Stimulated activated CD4-positive, alpha-beta T cell treated with anti-CD3 and anti-CD28 coated beads, TNF-alpha, amount 100 ng/mL, for 4 hours (primary cell): ENCODE measurements at regions not wholly inside any gene's neighbourhood (a gene's known extent, or its start where the extent isn't known, plus 50 kb on each side); places are given as distances from the start of the nearest gene placed in this dataset.

ENCODE experiments used
- DNase-seq, 3 experiments: peaks; one replicate each; pipeline ENCODE4 v3.0.0-alpha.2; 2020; ENCODE audit warnings: low read depth in 3 of 3

DNA sequence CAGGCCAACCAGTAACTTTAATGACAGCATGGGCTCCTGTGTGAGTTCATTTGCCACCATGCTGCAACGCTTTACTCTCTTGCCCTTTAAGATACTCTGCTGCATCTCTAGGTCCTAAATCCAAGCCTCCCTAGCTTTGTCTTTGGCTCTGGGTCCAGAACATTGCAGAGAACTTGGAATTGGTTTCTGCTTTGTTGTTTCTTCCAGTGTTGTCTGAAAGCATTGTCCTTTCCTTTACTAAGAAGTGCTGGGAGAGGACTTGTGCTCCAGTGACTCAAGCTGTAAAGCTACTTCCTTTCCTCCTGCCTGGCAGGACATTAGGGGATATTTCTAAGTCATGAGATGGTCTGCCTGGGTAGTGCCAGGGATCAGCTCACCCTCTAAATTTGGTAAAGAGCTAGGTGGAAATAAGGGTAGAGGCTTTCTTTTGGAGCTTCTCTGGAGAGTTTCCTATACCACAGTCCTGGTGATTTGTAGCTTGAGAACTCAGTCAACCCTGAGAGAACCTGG, 202.5 kb upstream of the CADM1 start:
- no peak for DNase-seq

DNA sequence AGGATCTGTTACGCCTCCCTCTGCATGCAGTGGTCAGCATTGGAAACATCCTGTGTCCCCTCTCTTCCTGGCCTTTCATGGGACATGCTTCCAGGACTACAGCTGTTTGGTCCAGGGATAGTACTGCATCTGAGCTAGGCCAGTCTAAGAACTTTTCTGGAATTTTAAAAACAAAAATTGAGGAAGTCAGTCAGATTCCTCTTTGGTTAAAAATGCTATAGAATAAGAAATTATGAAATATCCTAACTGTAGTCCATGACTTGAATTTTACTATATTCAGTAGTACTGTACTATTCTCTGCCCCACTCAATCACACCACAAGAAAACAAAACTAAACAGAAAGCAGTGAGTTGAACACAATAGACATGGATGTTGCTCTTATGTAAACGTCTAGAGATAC, 201.0 kb upstream of the CADM1 start:
- no peak for DNase-seq

DNA sequence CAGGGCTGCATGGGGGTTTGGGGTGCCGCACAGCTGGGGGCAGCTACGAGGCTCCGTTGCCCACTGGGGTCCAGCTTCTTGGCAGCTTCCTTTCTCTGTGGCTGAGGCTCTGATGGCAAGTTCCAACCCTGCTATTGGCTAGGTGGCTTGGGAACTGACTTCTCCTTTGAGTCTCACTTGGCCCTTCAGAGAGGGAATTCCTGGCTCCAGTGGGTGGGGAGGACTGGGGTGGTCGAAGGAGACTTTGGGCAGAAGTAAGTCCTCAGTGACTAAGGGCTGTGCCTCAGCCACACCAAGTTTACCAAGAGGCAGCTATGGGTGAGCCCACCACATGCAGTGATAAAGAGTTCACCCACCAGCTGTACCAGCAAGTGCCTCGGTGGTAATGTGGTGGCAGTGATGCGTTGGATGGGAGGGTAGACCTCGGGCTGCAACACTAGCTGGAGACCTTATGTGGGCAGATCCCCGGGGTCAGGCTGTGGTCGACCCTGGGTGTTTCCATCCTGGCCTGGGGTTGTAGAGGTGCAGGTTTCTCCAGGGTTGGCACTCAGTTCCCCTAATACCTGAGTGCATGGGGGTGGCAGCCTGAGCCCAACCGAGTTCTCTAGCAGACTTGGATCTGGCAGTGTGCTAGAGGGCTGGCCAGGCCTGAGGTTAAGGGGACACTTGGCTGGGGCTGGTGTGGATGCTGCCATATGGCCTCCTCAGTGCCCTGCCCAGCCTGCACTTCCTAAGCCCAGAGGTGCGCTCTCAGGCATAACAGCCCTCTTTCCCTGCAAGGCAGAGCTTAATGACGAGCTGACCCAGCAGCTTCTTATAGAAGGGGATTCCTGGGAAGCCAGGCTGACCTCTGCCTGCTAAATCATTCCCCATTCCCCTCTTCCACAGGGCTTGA, 197.0 kb upstream of the CADM1 start:
- no peak for DNase-seq

DNA sequence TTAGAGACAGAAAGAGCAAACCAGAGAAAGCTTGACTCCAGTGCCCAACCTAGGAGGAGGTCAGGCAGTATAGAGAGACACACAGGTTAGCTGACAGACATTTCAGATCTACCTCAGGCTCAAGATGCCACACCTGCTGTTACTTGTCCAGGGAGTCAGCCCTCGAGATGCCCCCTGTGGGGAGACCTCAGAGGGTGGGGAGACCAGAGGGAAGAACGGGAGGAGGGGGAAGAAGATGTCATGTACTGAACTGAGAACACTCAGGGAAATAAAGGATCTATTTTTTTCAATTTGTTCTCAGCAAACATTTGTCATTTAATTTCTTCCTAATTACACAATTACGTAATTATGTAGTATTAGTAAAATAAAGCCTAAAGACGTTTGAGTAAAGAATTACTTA, 196.3 kb upstream of the CADM1 start:
- DNase-seq = no peak

DNA sequence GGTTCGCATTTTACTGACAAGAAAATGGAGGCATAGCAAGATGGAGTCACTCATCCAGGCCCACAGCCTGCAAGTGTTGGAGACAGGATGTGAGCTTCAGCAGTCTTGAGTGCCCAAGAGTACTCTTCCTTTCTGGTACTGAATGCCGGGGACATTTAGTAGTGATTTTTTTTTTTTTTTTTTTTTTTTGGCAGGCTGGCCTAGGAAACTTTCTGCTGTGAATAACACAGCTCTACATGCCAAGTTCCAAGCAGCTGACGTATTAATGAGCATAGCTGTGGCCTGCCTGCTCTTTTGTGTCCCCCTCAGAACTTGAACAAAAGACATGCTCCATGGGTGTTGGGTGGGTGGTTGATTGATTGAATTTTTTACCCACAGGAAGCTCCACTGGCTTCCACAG, 195.5 kb upstream of the CADM1 start:
- DNase-seq = no peak

DNA sequence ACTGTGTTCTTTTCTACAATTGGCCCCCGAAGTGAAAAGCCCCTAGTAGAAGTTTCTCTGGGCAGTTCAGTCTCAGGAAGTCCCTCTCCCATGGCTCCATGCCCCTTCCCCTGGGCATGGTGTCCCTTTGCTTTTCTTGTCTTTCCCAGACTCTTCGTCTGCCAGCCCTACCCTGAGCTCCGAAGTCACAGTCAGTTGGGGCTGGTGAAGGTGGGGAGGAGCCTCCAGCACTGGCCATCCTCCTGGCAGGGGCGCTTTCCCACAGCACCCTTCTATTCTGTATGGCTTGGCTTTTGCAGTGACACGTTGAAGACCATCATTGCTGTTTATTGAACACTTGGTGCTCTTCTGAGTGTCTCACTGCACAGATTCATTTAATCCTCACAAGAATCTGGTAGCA, 195.1 kb upstream of the CADM1 start:
- DNase-seq = no peak

DNA sequence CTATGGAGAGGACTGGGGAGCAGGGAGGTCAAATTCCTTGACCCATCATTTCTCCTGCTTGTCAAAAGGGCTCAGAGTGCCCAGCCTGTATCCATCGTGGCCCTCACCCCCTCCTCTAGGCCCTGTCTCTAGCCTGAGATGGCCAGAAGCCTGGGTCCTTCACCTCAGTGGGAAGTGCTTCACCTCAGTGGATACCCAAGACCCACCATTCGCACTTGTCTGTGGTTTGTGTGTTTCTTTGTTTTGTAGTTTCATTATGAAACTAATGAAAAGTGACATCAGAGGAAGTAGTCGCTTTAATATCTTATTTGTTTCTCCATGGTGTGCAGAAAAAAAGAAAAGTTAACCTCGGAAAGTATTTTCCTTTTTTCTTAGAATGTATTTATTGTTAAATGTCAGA, 194.0 kb upstream of the CADM1 start:
- DNase-seq = no peak

DNA sequence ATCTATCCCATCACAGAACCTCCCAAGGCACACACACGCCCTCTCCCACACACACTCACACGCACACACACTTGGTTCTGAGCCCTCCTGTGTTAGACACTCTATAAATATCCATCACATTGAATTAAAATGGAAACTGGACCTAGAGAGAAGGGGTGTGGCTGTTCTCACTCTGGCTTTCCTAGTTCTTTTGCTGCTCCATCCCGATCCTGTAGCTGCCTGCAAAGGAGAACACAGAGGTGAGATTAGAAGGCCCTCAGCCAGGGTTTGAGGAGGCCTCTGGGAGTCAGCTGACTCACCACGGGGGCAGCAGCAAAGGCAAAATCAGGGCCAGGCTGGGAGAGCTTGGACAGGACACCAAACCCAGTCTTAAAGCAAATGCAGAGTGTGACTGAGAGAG, 192.3 kb upstream of the CADM1 start:
- DNase-seq = no peak

DNA sequence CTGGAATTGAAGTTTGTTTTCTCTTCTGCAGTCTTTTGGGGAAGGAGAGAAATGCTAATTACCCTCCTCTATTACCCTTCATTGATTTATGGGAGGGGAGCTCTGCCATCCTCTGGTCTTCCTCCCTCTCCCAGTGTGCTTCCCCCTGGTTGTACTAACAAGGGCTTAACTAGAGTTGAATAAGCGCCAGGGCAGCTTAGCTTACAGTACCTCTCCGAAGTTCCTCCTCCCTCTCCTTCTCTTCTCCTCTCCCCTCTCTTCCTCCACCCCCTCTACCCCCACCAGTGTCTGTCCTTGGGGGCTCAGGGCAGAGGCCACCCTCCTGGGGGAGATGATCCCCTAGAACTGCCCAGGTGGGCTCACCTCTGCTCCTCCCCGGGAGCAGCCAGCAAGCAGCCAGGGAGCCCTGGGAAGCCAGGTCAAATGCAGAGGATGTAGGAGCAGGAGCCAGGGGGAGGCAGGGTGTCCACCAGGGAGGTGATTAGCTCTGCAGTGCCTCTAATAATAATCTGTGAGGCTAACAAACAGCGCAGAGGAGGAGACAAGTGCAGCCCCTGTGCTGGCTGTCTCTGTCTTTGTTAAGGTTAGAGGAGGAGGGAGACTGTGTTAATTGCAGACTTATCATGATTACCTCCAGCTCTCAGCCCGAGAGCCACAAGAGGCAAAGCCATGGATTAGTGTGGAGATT, 191.6 kb upstream of the CADM1 start:
- no peak for DNase-seq

DNA sequence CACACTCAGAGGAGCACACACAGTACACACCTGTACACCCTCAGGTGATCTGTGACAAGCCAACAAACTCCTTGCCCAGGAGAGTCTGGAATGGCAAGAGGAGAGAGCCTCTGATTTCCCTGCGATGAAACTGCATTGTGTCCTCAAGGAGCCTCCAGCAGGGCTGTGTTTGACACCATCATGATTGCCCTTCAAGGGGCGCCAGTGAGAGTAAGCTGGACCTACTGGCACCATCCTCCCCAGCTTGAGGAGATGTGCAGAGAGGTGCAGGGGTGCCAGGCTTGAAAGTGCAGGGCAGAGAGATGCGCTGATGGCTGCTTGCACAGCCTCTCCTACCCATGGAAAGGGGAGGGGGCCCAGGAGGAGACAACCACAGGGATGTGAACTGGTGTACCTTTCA, 188.8 kb upstream of the CADM1 start:
- no peak for DNase-seq

DNA sequence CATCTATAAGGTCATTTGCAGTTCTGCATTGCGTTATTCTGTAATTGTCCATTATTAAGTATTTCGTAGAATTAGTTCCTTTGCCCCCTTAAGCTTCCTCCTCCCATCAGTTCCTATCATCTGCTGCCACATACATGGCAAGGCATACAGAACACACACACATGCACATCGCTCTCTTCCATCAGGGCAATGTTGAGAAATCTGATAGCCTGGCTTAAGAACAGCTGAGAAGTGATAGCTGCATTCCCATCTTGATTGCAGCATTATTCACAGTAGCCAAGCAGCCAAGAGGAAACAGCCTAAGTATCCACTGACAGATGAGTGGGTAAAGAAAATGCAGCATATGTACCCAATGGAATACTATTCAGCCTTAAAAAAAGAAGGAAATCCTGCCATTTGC, 186.8 kb upstream of the CADM1 start:
- DNase-seq = no peak

DNA sequence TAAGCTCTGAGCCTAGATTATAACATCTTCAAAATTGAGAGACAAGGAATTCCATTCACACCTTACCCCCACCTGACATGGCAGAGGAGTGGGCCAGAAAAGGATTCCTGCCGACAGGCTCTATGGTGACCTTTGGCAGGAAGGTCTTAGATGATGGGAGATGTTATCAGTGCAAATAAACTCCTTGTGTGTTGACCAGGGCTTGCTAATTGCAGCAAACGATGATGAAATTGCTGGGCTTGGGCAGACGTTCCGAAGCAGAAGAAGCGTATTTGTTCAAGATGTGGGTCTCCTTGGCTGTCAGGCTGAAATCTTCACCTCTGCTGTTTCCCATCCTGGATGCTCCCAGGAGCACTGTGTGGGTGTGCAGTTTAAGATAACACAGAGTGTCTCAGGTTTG, 183.7 kb upstream of the CADM1 start:
- DNase-seq = no peak

DNA sequence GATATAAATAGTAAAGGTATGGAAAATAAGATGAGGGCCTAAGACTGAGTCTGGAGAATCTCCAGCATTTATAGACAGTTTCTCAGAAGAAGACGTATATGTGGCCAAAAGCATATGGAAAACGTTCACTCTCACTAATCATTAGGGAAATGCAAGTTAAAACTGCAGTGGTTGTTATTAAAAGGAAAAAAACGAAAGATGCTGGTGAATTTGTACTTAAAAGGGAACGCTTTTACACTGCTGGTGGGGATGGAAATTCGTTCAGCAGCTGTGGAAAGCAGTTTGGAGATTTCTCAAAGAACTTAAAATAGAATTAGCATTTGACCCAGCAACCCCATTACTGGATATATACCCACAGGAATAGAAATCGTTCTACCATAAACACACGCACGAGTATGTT, 180.5 kb upstream of the CADM1 start:
- no peak for DNase-seq

DNA sequence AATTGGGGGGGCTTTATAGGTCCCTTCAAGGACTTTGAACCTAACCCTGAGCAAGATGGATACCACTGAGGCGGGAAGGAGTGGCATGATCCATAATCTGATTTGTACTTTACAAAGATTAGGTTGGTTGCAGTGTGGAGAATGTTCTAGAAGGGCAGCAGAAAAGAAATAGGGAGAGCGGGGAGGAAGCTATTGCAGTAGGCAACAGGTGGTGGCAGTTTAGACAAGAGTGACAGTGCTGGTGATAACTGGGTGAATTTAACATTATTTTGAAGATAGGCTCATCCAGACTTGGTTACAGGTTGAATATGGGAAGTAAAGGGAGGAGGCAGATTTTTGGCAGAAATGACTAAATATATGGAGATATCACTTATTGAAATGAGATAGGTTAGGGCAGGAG, 179.9 kb upstream of the CADM1 start:
- no peak for DNase-seq

DNA sequence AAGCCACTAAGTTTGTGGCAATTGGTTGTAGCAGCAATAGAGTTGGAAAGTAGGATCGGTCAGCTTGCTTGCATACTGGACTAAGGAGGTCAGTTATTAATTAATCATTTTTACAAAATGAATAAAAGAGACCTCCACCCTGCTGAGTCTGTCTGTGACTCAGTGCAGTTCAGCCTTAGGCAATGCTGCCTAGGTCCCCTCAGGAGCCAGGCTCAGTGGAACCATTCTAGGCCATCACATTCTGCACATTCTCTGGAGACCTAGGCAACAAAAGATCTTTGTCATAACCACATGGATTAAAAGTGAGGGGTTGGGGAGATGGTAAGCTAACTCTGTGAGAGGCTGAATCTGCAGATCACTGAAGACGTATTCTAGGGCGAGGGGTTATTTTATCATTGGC, 178.7 kb upstream of the CADM1 start:
- no peak for DNase-seq

DNA sequence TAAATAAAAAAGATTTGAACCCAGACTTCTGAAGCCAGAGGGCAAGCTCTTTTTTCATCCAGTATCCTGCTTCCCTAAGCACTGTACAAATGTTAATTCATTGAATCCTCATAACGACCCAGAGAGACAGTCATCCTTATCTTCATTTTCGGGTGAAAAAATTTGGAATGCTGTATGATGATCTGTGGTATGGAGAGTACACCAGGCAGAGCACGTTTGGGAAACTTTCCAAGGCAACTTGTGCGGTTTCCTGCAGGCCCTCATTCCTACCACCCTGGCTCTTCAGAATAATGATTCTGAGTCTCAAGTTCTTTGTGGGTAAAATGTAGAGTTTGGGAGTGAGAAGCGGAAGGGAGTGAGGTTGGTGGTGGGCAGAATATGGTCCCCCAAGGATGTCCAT, 177.9 kb upstream of the CADM1 start:
- DNase-seq = no peak

DNA sequence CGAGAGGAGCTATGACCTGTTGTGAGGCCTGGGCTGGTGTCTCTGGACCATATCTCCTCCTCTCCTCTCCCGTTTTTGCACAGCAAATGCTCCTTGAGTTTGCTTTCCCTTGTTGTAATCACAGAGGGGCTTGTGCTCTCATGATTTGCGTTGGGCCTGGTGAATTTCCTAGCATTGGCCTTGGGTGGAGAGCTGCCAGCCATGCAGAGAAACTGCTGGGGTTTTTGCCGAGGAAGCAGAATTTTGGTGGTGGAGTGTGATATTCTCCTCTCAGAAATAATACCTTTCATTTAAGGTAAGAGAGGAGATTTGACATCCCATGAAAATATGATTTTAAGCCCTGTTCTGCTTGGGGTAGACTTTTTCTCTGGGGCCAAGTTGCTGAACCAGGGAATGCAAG, 175.7 kb upstream of the CADM1 start:
- DNase-seq = no peak

DNA sequence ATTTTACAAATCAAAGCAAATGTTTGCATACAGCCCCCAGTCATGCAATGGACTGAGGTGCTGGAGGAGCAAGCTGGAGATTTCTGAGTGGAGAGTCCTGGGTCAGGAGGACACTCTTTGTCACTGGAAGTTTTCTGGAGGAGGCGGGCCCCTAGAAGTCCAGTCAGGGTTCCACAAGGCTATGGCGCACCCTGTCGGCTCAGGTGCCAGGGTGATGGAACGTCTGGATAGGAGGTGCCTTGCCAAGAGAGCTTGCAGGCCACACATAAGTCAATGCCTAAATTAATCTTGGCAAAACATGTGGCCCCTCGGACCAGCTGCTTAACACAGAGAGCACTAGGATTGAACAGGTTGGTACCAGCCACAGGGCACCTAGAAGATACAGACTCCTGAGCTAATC, 174.7 kb upstream of the CADM1 start:
- no peak for DNase-seq

DNA sequence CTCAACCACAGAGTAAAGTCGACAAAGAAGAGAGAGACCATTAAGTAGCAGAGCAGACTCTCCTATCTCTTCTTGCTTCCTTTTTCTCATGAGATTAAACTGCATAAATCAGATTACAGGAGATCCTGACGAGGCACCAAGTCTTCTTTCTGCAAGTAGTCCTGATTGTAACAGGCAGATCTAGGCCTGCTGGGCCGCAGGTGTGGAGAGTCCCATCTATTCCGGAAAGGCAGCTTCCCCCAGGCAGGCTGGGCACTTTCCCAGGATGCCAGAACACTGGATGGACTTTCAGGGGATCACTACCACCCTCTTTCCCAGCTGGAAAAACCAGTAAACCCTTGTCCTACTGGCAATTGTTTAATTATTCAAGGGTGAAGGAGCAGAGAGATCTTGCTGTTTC, 173.0 kb upstream of the CADM1 start:
- no peak for DNase-seq

DNA sequence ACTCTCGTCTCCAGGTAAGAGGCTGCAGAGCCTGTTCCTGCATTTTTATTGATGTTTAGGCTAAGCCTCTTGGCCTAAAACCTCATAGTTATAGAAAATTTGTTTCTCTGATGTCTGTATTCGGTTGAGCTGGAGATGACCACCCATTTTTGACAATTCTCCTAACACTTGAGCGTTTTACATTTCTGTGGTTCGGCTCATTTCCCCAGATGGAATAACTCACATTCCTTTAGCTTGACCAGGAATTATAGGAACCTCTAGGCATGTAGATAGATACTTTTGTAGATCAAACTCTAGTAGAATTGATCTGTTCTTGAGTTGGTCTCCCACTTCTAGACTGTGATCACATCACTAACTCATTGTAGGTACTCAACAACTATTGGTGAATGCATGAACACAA, 172.6 kb upstream of the CADM1 start:
- DNase-seq = no peak

DNA sequence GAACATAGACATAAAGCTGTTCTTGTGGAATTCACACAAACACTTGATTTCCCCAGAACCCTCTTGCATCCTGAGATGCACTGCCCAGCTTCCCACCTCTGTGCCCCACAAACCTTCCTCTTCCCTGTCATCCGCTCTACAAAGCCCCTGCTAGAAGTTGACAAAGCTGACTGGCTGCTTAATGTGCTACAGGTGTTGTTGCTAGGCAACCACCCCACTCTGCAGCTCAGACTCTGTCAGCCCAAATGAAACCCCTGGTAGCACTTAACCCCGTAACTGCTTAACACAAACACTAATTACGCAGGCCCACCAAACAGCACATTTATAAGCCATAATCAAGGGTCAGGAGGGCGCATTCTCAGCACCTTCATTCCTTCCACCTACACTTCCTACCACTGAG, 172.0 kb upstream of the CADM1 start:
- DNase-seq = no peak

DNA sequence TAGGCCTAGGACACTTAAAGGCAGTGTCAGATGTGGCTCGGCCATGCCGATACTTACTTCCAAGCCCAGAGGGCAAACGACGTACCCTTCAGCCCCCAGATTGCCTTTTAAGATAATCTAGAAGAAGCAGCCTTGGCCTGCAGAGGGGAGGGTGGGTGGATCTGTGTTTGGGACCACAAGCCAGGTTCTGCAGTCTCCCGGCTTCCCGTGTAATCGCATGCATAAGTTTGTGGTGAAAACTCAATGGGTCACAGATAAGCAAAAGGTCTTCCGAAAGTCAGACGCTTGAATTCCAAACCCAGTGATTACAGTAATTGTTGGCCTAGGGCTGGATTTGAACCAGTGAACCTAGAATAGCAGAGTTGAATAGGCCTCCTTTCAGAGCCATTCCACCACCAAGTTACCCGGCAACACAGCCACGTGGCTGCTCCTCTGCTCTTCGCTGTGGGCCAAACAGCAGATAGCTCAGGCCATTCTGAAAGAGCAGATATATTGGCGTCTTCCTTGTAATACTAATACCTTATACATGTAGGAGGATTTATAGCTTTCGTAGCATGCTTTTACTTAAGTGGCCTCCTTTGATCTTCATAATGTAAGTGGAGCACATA, 170.8 kb upstream of the CADM1 start:
- no peak for DNase-seq
